ENCODE measurements at regions not wholly inside any gene's neighbourhood (a gene's known extent, or its start where the extent isn't known, plus 50 kb on each side); places are given as distances from the start of the nearest gene placed in this dataset.

GRCh38 chr16:64203126-64203525 is 918.7 kb downstream of the CDH11 start:
- TF ChIP-seq POLR2AphosphoS5 (IDR thresholded peaks at IDR 0.05; ENCODE audit: low read depth), result no peak
- no peak for TF ChIP-seq SPI1 (IDR thresholded peaks at IDR 0.05; ENCODE audit: borderline replicate concordance, low read depth)
- TF ChIP-seq GABPA (IDR thresholded peaks at IDR 0.05; ENCODE audit: low read depth), result no peak
- no peak for TF ChIP-seq CTCF (IDR thresholded peaks at IDR 0.05; ENCODE audit: insufficient read depth, low read length)
- TF ChIP-seq REST (IDR thresholded peaks at IDR 0.05; ENCODE audit: insufficient replicate concordance, low read depth), result no peak
- Histone ChIP-seq H3K27ac (replicated peaks) (no peak overlapping the region), H3K27me3 (ENCODE audit: insufficient read depth, poor library complexity, severe bottlenecking) (no peaks in the 10 kb centered on the region), H3K4me3 (replicated peaks; ENCODE audit: insufficient read depth, low read length) (no peak overlapping the region)
- DNase-seq (ENCODE audit: low read depth in 1 of 2, low spot score in 1 of 2), result no peak

GRCh38 chr16:64202571-64202970 is 919.3 kb downstream of the CDH11 start:
- no peak for DNase-seq (ENCODE audit: low read depth in 1 of 2, low spot score in 1 of 2)
- Histone ChIP-seq H3K27me3 (ENCODE audit: insufficient read depth, poor library complexity, severe bottlenecking) (no peaks in the 10 kb centered on the region), H3K4me3 (replicated peaks; ENCODE audit: insufficient read depth, low read length) (no peak overlapping the region), H3K27ac (replicated peaks) (no peak overlapping the region)
- TF ChIP-seq POLR2AphosphoS5 (IDR thresholded peaks at IDR 0.05; ENCODE audit: low read depth) (no peak), GABPA (IDR thresholded peaks at IDR 0.05; ENCODE audit: low read depth) (no peak), REST (IDR thresholded peaks at IDR 0.05; ENCODE audit: insufficient replicate concordance, low read depth) (no peak), SPI1 (IDR thresholded peaks at IDR 0.05; ENCODE audit: borderline replicate concordance, low read depth) (no peak), CTCF (IDR thresholded peaks at IDR 0.05; ENCODE audit: insufficient read depth, low read length) (no peak)

- Histone ChIP-seq H3K4me3 (replicated peaks; ENCODE audit: insufficient read depth, low read length) (no peak overlapping the region), H3K27me3 (ENCODE audit: insufficient read depth, poor library complexity, severe bottlenecking) (no peaks in the 10 kb centered on the region), H3K27ac (replicated peaks) (no peak overlapping the region)
- no peak for DNase-seq (ENCODE audit: low read depth in 1 of 2, low spot score in 1 of 2)
- TF ChIP-seq REST (IDR thresholded peaks at IDR 0.05; ENCODE audit: insufficient replicate concordance, low read depth) (no peak), POLR2AphosphoS5 (IDR thresholded peaks at IDR 0.05; ENCODE audit: low read depth) (no peak), SPI1 (IDR thresholded peaks at IDR 0.05; ENCODE audit: borderline replicate concordance, low read depth) (no peak), CTCF (IDR thresholded peaks at IDR 0.05; ENCODE audit: insufficient read depth, low read length) (no peak), GABPA (IDR thresholded peaks at IDR 0.05; ENCODE audit: low read depth) (no peak)
These were observed 925.4 kb downstream of the CDH11 start for GRCh38 chr16:64196444-64196843.

Data from HL-60 (cell line).